ENCODE measurements at regions not wholly inside any gene's neighbourhood (a gene's known extent, or its start where the extent isn't known, plus 50 kb on each side); places are given as distances from the start of the nearest gene placed in this dataset.

GRCh38 chr14:101131451-101131916 lies 228.0 kb upstream of the RTL1 start:
- TF ChIP-seq EEA1 (CRISPR knock-in tag; IDR thresholded peaks at IDR 0.05; ENCODE audit: borderline replicate concordance) (no peak), MAX (IDR thresholded peaks at IDR 0.05) (no peak), RNF219 (CRISPR knock-in tag; IDR thresholded peaks at IDR 0.05) (no peak)
